ENCODE measurements at regions not wholly inside any gene's neighbourhood (a gene's known extent, or its start where the extent isn't known, plus 50 kb on each side); places are given as distances from the start of the nearest gene placed in this dataset.
"Not testable (repeated sequence)": the region's sequence is repeated elsewhere in the genome, so short reads cannot be mapped to it uniquely, and the experiment has no call there.

- no peak for DNase-seq
- H3K27ac ChIP-seq, result no peak overlapping the region
- H3K4me1 ChIP-seq, result no peaks in the 10 kb centered on the region
- TF ChIP-seq POLR2A (IDR thresholded peaks at IDR 0.05) (no peak), CTCF (IDR thresholded peaks at IDR 0.05) (no peak)
- H3K4me3 ChIP-seq, result no peak overlapping the region
- 71% methylated on average over 4 of the region's 8 CpGs for WGBS (ENCODE audit: insufficient coverage, low coverage, low lambda C conversion rate, missing lambda C conversion rate)
- H3K36me3 ChIP-seq, result no peaks in the 10 kb centered on the region
- no peaks in the 10 kb centered on the region for H3K27me3 ChIP-seq
- no peak for ATAC-seq
- H3K9me3 ChIP-seq, result no peaks in the 10 kb centered on the region
- intact Hi-C loops (cut with DNase I), result no loop called here
Measured at GRCh38 chr14:30357791-30358190, 201.2 kb upstream of the G2E3 start.

GRCh38 chr14:30362369-30363218 is 196.4 kb upstream of the G2E3 start:
- 68% methylated on average over 10 of the region's 10 CpGs for WGBS (ENCODE audit: insufficient coverage, low coverage, low lambda C conversion rate, missing lambda C conversion rate)
- Histone ChIP-seq H3K36me3 (no peaks in the 10 kb centered on the region), H3K9me3 (no peaks in the 10 kb centered on the region), H3K27me3 (no peaks in the 10 kb centered on the region), H3K4me1 (no peaks in the 10 kb centered on the region), H3K4me3 (no peak overlapping the region), H3K27ac (no peak overlapping the region)
- intact Hi-C loops (cut with DNase I), result no loop called here
- TF ChIP-seq CTCF (IDR thresholded peaks at IDR 0.05) (no peak), POLR2A (IDR thresholded peaks at IDR 0.05) (no peak)
- ATAC-seq, result no peak
- no peak for DNase-seq

DNA sequence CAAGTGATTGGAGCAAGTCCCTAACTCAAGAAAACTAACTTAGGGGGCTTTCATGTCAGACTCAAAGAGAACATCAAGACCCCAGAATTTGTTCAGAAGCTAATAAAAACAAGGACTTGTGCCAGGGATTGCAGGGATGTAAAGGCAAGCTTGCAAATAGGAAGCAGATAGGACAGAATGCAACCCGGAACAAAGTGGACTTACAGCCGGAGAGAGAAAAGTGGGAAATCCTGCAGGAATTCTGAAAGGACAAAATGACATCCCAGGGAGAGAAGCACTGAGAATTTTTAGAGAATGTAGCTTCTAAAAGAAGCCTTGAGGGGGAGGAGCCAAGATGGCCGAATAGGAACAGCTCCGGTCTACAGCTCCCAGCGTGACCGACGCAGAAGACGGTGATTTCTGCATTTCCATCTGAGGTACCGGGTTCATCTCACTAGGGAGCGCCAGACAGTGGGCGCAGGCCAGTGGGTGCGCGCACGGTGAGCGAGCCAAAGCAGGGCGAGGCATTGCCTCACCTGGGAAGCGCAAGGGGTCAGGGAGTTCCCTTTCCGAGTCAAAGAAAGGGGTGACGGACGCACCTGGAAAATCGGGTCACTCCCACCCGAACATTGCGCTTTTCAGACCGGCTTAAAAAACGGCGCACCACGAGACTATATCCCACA is 195.6 kb upstream of the G2E3 start:
- intact Hi-C loops (cut with DNase I); ATAC-seq; DNase-seq; H3K4me3 ChIP-seq; H3K36me3 ChIP-seq; H3K9me3 ChIP-seq; H3K4me1 ChIP-seq; H3K27ac ChIP-seq; H3K27me3 ChIP-seq: not testable (repeated sequence)
- WGBS (ENCODE audit: insufficient coverage, low coverage, low lambda C conversion rate, missing lambda C conversion rate), result 88% methylated on average over 4 of the region's 27 CpGs

GRCh38 chr14:30369502-30370180 is 189.3 kb upstream of the G2E3 start:
- Histone ChIP-seq H3K27me3 (no peaks in the 10 kb centered on the region), H3K4me3 (no peak overlapping the region), H3K9me3 (no peaks in the 10 kb centered on the region), H3K4me1 (no peaks in the 10 kb centered on the region), H3K27ac (no peak overlapping the region), H3K36me3 (no peaks in the 10 kb centered on the region)
- ATAC-seq (no peak), DNase-seq (no peak)
- intact Hi-C loops (cut with DNase I), result loop anchor here in 1 of 2 donors (10.0 kb wide), 1 partner anchor 75 kb away; no protein-coding TSS in a partner anchor
- WGBS (ENCODE audit: insufficient coverage, low coverage, low lambda C conversion rate, missing lambda C conversion rate), result 75% methylated on average over 5 of the region's 6 CpGs
- no peak for TF ChIP-seq POLR2A (IDR thresholded peaks at IDR 0.05)
- TF ChIP-seq CTCF (IDR thresholded peaks at IDR 0.05), result no peak

GRCh38 chr14:30373053-30373452 is 185.9 kb upstream of the G2E3 start:
- TF ChIP-seq CTCF (IDR thresholded peaks at IDR 0.05) (no peak), POLR2A (IDR thresholded peaks at IDR 0.05) (no peak)
- DNase-seq, result no peak
- Histone ChIP-seq H3K27ac (no peak overlapping the region), H3K36me3 (no peaks in the 10 kb centered on the region), H3K4me3 (no peak overlapping the region), H3K27me3 (no peaks in the 10 kb centered on the region), H3K4me1 (no peaks in the 10 kb centered on the region), H3K9me3 (no peaks in the 10 kb centered on the region)
- intact Hi-C loops (cut with DNase I), result loop anchor here in 1 of 2 donors (10.0 kb wide), 1 partner anchor 72 kb away; no protein-coding TSS in a partner anchor
- ATAC-seq, result no peak
- 62% methylated on average over 2 of the region's 2 CpGs for WGBS (ENCODE audit: insufficient coverage, low coverage, low lambda C conversion rate, missing lambda C conversion rate)
